ENCODE measurements at regions not wholly inside any gene's neighbourhood (a gene's known extent, or its start where the extent isn't known, plus 50 kb on each side); places are given as distances from the start of the nearest gene placed in this dataset.

DNA sequence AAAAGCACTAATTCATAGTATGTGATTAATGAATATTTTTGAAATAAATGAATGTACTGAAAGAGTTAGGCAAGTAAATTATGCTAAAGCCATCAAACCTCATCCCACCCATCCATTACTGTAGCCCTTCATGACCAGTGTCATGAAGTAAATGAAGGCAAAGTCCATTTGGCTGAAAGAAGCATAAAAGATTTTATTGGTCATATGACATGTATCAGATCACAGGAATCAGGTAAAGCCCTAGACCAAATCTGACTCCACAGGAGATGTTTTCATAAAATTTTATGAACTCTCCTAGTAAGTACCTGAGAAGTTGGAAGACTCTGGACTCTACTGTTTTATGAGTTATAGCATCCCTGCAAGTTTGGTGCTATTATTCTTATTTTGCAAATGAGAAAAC, 213.5 kb downstream of the TMEM114 start:
- TF ChIP-seq, protein P1, sequence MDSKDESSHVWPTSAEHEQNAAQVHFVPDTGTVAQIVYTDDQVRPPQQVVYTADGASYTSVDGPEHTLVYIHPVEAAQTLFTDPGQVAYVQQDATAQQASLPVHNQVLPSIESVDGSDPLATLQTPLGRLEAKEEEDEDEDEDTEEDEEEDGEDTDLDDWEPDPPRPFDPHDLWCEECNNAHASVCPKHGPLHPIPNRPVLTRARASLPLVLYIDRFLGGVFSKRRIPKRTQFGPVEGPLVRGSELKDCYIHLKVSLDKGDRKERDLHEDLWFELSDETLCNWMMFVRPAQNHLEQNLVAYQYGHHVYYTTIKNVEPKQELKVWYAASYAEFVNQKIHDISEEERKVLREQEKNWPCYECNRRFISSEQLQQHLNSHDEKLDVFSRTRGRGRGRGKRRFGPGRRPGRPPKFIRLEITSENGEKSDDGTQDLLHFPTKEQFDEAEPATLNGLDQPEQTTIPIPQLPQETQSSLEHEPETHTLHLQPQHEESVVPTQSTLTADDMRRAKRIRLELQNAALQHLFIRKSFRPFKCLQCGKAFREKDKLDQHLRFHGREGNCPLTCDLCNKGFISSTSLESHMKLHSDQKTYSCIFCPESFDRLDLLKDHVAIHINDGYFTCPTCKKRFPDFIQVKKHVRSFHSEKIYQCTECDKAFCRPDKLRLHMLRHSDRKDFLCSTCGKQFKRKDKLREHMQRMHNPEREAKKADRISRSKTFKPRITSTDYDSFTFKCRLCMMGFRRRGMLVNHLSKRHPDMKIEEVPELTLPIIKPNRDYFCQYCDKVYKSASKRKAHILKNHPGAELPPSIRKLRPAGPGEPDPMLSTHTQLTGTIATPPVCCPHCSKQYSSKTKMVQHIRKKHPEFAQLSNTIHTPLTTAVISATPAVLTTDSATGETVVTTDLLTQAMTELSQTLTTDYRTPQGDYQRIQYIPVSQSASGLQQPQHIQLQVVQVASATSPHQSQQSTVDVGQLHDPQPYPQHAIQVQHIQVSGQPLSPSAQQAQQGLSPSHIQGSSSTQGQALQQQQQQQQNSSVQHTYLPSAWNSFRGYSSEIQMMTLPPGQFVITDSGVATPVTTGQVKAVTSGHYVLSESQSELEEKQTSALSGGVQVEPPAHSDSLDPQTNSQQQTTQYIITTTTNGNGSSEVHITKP (tag by site-specific recombination; IDR thresholded peaks at IDR 0.05) = no peak
- no peak for TF ChIP-seq ZIC2 (tag by site-specific recombination; IDR thresholded peaks at IDR 0.05)
- TF ChIP-seq, protein P2, sequence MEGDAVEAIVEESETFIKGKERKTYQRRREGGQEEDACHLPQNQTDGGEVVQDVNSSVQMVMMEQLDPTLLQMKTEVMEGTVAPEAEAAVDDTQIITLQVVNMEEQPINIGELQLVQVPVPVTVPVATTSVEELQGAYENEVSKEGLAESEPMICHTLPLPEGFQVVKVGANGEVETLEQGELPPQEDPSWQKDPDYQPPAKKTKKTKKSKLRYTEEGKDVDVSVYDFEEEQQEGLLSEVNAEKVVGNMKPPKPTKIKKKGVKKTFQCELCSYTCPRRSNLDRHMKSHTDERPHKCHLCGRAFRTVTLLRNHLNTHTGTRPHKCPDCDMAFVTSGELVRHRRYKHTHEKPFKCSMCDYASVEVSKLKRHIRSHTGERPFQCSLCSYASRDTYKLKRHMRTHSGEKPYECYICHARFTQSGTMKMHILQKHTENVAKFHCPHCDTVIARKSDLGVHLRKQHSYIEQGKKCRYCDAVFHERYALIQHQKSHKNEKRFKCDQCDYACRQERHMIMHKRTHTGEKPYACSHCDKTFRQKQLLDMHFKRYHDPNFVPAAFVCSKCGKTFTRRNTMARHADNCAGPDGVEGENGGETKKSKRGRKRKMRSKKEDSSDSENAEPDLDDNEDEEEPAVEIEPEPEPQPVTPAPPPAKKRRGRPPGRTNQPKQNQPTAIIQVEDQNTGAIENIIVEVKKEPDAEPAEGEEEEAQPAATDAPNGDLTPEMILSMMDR (tag by site-specific recombination; IDR thresholded peaks at IDR 0.05) = no peak
- TF ChIP-seq ZNF626 (tag by site-specific recombination; IDR thresholded peaks at IDR 0.05) = no peak
- TF ChIP-seq, protein P3, sequence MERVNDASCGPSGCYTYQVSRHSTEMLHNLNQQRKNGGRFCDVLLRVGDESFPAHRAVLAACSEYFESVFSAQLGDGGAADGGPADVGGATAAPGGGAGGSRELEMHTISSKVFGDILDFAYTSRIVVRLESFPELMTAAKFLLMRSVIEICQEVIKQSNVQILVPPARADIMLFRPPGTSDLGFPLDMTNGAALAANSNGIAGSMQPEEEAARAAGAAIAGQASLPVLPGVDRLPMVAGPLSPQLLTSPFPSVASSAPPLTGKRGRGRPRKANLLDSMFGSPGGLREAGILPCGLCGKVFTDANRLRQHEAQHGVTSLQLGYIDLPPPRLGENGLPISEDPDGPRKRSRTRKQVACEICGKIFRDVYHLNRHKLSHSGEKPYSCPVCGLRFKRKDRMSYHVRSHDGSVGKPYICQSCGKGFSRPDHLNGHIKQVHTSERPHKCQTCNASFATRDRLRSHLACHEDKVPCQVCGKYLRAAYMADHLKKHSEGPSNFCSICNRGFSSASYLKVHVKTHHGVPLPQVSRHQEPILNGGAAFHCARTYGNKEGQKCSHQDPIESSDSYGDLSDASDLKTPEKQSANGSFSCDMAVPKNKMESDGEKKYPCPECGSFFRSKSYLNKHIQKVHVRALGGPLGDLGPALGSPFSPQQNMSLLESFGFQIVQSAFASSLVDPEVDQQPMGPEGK (tag by site-specific recombination; IDR thresholded peaks at IDR 0.05) = no peak
- no peak for TF ChIP-seq ZNF423 (tag by site-specific recombination; IDR thresholded peaks at IDR 0.05)
- TF ChIP-seq, protein P4, sequence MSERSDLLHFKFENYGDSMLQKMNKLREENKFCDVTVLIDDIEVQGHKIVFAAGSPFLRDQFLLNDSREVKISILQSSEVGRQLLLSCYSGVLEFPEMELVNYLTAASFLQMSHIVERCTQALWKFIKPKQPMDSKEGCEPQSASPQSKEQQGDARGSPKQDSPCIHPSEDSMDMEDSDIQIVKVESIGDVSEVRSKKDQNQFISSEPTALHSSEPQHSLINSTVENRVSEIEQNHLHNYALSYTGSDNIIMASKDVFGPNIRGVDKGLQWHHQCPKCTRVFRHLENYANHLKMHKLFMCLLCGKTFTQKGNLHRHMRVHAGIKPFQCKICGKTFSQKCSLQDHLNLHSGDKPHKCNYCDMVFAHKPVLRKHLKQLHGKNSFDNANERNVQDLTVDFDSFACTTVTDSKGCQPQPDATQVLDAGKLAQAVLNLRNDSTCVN (tag by site-specific recombination; optimal IDR thresholded peaks at IDR 0.05) = no peak
- TF ChIP-seq ZNF350 (tag by site-specific recombination; IDR thresholded peaks at IDR 0.05) = no peak
- no peak for TF ChIP-seq ZNF223 (tag by site-specific recombination; IDR thresholded peaks at IDR 0.05)
- TF ChIP-seq, protein P5, sequence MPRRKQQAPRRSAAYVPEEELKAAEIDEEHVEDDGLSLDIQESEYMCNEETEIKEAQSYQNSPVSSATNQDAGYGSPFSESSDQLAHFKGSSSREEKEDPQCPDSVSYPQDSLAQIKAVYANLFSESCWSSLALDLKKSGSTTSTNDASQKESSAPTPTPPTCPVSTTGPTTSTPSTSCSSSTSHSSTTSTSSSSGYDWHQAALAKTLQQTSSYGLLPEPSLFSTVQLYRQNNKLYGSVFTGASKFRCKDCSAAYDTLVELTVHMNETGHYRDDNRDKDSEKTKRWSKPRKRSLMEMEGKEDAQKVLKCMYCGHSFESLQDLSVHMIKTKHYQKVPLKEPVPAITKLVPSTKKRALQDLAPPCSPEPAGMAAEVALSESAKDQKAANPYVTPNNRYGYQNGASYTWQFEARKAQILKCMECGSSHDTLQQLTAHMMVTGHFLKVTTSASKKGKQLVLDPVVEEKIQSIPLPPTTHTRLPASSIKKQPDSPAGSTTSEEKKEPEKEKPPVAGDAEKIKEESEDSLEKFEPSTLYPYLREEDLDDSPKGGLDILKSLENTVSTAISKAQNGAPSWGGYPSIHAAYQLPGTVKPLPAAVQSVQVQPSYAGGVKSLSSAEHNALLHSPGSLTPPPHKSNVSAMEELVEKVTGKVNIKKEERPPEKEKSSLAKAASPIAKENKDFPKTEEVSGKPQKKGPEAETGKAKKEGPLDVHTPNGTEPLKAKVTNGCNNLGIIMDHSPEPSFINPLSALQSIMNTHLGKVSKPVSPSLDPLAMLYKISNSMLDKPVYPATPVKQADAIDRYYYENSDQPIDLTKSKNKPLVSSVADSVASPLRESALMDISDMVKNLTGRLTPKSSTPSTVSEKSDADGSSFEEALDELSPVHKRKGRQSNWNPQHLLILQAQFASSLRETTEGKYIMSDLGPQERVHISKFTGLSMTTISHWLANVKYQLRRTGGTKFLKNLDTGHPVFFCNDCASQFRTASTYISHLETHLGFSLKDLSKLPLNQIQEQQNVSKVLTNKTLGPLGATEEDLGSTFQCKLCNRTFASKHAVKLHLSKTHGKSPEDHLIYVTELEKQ (tag by site-specific recombination; IDR thresholded peaks at IDR 0.05; ENCODE audit: borderline replicate concordance) = no peak
- TF ChIP-seq, protein P6, sequence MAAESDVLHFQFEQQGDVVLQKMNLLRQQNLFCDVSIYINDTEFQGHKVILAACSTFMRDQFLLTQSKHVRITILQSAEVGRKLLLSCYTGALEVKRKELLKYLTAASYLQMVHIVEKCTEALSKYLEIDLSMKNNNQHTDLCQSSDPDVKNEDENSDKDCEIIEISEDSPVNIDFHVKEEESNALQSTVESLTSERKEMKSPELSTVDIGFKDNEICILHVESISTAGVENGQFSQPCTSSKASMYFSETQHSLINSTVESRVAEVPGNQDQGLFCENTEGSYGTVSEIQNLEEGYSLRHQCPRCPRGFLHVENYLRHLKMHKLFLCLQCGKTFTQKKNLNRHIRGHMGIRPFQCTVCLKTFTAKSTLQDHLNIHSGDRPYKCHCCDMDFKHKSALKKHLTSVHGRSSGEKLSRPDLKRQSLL (tag by site-specific recombination; IDR thresholded peaks at IDR 0.05) = no peak
